GM10266 (cell line): ENCODE measurements at regions not wholly inside any gene's neighbourhood (a gene's known extent, or its start where the extent isn't known, plus 50 kb on each side); places are given as distances from the start of the nearest gene placed in this dataset.

Experiments
- DNase-seq: peaks from one replicate; pipeline ENCODE4 v3.0.0; 2012; ENCODE audit errors: extremely low spot score
- TF ChIP-seq, protein P1 (sequence below): IDR thresholded peaks from 2 replicates; pipeline ENCODE4 v1.5.1; 2012; ENCODE audit warnings: mild to moderate bottlenecking, low read depth; ENCODE audit not compliant: control insufficient read depth, insufficient read depth; ENCODE audit errors: missing control alignments

- TF ChIP-seq, protein P1, sequence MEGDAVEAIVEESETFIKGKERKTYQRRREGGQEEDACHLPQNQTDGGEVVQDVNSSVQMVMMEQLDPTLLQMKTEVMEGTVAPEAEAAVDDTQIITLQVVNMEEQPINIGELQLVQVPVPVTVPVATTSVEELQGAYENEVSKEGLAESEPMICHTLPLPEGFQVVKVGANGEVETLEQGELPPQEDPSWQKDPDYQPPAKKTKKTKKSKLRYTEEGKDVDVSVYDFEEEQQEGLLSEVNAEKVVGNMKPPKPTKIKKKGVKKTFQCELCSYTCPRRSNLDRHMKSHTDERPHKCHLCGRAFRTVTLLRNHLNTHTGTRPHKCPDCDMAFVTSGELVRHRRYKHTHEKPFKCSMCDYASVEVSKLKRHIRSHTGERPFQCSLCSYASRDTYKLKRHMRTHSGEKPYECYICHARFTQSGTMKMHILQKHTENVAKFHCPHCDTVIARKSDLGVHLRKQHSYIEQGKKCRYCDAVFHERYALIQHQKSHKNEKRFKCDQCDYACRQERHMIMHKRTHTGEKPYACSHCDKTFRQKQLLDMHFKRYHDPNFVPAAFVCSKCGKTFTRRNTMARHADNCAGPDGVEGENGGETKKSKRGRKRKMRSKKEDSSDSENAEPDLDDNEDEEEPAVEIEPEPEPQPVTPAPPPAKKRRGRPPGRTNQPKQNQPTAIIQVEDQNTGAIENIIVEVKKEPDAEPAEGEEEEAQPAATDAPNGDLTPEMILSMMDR, result no peak
- no peak for DNase-seq
These were observed 228.9 kb upstream of the SEMA3D start for GRCh38 chr7:85415743-85416142.

DNA sequence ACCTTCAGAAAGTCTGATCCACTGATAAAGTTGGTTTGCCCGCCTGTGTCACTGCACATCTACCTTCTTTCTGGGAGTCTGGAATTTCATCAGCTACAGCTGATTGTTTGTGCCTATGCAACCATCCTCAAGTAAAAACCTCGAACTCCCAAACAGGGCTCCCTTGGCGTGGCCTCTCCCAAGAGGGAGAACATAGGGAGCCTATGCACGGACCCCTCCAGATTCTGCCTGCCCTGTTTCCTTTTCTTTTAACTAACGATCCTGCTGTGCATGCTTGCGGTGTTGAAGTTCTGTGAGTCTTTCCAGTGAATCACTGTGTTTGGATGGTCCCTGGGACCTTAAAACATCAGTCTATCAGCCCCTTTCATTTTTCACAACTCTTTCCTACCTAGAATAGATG, 226.9 kb upstream of the SEMA3D start:
- no peak for DNase-seq
- TF ChIP-seq, protein P1, result no peak

DNA sequence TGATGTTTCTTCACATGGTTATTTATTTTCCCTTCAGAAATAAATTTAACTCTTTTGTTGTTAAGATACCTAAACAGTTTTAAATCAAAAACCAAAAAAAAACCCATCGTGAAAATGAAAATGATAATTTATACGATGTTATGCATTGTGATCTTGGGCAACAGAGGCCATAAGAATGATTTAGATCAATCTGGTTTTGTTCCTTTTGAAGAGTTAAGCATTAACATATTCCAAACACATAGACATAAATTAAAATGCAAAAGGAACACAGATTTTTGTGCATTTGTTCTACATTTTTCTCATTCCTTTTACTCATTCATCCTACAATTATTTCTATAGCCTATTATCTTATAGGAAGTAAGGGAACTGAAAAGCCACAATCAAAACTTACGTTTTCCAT, 226.1 kb upstream of the SEMA3D start:
- TF ChIP-seq, protein P1, result no peak
- DNase-seq, result no peak

DNA sequence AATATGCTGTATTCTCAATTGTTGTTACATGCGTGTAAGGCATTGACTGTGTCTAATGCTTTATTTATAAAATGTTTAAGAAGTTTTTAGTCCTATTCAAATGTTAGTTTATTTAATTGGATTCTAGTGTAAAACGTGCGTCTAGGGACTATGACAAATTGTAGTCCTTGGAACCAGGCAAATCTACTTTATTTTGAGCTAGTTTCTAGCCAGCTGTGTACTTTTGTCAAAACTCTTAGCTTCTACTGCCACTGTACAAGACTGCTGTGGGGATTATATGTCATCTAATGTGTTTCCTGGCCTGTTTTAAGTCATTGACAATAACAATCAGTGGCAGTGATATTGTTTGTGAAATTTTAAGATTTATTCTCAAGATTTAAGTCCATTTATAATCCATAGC, 220.5 kb upstream of the SEMA3D start:
- TF ChIP-seq, protein P1, result no peak
- DNase-seq, result no peak

DNA sequence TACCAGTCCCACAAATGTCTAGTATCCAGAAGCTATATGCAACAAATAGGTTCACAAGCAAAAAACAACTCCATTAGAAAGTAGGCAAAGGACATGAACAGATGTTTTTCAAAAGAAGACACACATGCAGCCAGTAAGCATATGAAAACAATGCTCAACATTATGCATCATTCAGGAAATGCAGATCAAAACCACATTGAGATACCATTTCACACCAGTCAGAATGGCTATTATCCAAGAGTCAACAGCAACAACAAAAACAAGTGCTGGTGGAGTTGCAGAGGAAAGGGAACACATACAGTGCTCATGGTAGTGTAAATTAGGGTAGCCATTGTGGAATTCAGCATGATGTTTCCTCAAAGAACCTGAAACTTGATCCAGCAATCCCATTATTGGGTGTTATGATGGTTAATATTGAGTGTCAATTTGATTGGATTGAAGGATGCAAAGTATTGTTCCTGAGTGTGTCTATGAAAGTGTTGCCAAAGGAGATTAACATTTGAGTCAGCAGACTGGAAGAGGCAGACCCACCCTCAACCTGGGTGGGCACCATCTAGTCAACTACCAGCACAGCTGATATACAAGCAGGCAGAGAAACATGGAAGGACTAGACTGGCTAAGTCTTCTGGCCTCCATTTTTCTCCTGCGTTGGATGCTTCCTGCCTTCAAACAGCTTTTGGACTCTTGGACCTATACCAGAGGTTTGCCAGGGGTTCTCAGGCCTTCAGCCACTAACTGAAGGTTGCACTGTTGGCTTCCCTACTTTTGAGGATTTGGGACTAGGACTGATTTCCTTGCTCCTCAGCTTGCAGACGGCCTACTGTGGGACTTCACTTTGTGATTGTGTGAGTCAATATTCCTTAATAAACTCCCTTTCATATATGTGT, 218.4 kb upstream of the SEMA3D start:
- TF ChIP-seq, protein P1, result no peak
- no peak for DNase-seq

- DNase-seq, result no peak
These were observed 209.8 kb upstream of the SEMA3D start for GRCh38 chr7:85396676-85397075.

GRCh38 chr7:85392789-85393188, 205.9 kb upstream of the SEMA3D start:
- TF ChIP-seq, protein P1, result no peak
- no peak for DNase-seq

More at GRCh38 chr7:85396676-85397075, 209.8 kb upstream of the SEMA3D start:
- TF ChIP-seq, protein P1, result no peak
